Duodenal mucosa (tissue), 2 donors: ENCODE measurements at regions not wholly inside any gene's neighbourhood (a gene's known extent, or its start where the extent isn't known, plus 50 kb on each side); places are given as distances from the start of the nearest gene placed in this dataset.
"Not testable (repeated sequence)": the region's sequence is repeated elsewhere in the genome, so short reads cannot be mapped to it uniquely, and the experiment has no call there.

Source experiments
- H3K27ac ChIP-seq: one replicate; pipeline ENCODE4 v1.7.0; 2013; ENCODE audit warnings: low read depth, low read length
- H3K27me3 ChIP-seq, 2 donors: one replicate each; pipeline ENCODE4 v1.7.0; 2013; ENCODE audit warnings: low read length in 2 of 2, control low read depth in 1 of 2; ENCODE audit not compliant: insufficient read depth in 2 of 2, control insufficient read depth in 1 of 2
- H3K36me3 ChIP-seq, 2 donors: one replicate each; pipeline ENCODE4 v1.7.0; 2013; ENCODE audit warnings: low read length in 2 of 2, control low read depth in 1 of 2; ENCODE audit not compliant: insufficient read depth in 2 of 2, control insufficient read depth in 1 of 2
- H3K4me1 ChIP-seq, 2 donors: one replicate each; pipeline ENCODE4 v1.7.0; 2013; ENCODE audit warnings: low read length in 2 of 2, control low read depth in 1 of 2; ENCODE audit not compliant: insufficient read depth in 2 of 2, control insufficient read depth in 1 of 2
- H3K4me3 ChIP-seq, 2 donors: one replicate each; pipeline ENCODE4 v1.7.0; 2013; ENCODE audit warnings: low read length in 2 of 2, low read depth in 1 of 2
- H3K9ac ChIP-seq, 2 donors: one replicate each; pipeline ENCODE4 v1.7.0; 2013; ENCODE audit warnings: low read length in 2 of 2, low read depth in 1 of 2
- H3K9me3 ChIP-seq, 2 donors: one replicate each; pipeline ENCODE4 v1.7.0; 2013; ENCODE audit warnings: low read length in 2 of 2, control low read depth in 1 of 2; ENCODE audit not compliant: control insufficient read depth in 1 of 2

GRCh38 chr5:152723482-152723881, 318.4 kb upstream of the NMUR2 start:
- Histone ChIP-seq H3K9ac (no peak overlapping the region), H3K4me1 (no peaks in the 10 kb centered on the region), H3K27me3 (no peaks in the 10 kb centered on the region), H3K4me3 (no peak overlapping the region), H3K9me3 (peaks cover 7 to 26% of the 10 kb centered on the region in 2 donors), H3K36me3 (no peaks in the 10 kb centered on the region), H3K27ac (no peak overlapping the region)

GRCh38 chr5:152730176-152730575, 325.1 kb upstream of the NMUR2 start:
- H3K9ac ChIP-seq: no peak overlapping the region
- no peaks in the 10 kb centered on the region for H3K4me1 ChIP-seq
- H3K36me3 ChIP-seq: no peaks in the 10 kb centered on the region
- no peak overlapping the region for H3K27ac ChIP-seq
- no peaks in the 10 kb centered on the region for H3K27me3 ChIP-seq
- no peak overlapping the region for H3K4me3 ChIP-seq
- H3K9me3 ChIP-seq: peaks cover 2 to 8% of the 10 kb centered on the region in 2 donors

GRCh38 chr5:152736906-152737305, 331.8 kb upstream of the NMUR2 start:
- H3K4me1 ChIP-seq: no peaks in the 10 kb centered on the region
- H3K27ac ChIP-seq: no peak overlapping the region
- H3K4me3 ChIP-seq: no peak overlapping the region
- H3K9me3 ChIP-seq: peaks cover 8 to 15% of the 10 kb centered on the region in 2 donors
- H3K27me3 ChIP-seq: no peaks in the 10 kb centered on the region
- no peak overlapping the region for H3K9ac ChIP-seq
- H3K36me3 ChIP-seq: no peaks in the 10 kb centered on the region

GRCh38 chr5:152739916-152740315, 334.8 kb upstream of the NMUR2 start:
- Histone ChIP-seq H3K4me3 (no peak overlapping the region), H3K9ac (no peak overlapping the region), H3K27me3 (no peaks in the 10 kb centered on the region), H3K4me1 (no peaks in the 10 kb centered on the region), H3K27ac (no peak overlapping the region), H3K9me3 (peaks cover 8 to 15% of the 10 kb centered on the region in 2 donors), H3K36me3 (no peaks in the 10 kb centered on the region)

GRCh38 chr5:152741126-152741525, 336.0 kb upstream of the NMUR2 start:
- H3K9ac ChIP-seq, H3K36me3 ChIP-seq: not testable (repeated sequence)

GRCh38 chr5:152787709-152788217, 382.7 kb upstream of the NMUR2 start:
- not testable (repeated sequence) for H3K27me3 ChIP-seq, H3K9me3 ChIP-seq, H3K27ac ChIP-seq

More at GRCh38 chr5:152741126-152741525, 336.0 kb upstream of the NMUR2 start:
- H3K4me1 ChIP-seq, H3K27ac ChIP-seq, H3K4me3 ChIP-seq, H3K27me3 ChIP-seq: not testable (repeated sequence)
- peaks cover 8 to 15% of the 10 kb centered on the region in 2 donors for H3K9me3 ChIP-seq

GRCh38 chr5:152801886-152802285, 396.8 kb upstream of the NMUR2 start:
- no peaks in the 10 kb centered on the region for H3K36me3 ChIP-seq
- no peak overlapping the region for H3K4me3 ChIP-seq
- H3K4me1 ChIP-seq: no peaks in the 10 kb centered on the region
- no peaks in the 10 kb centered on the region for H3K9me3 ChIP-seq
- no peak overlapping the region for H3K27ac ChIP-seq
- no peaks in the 10 kb centered on the region for H3K27me3 ChIP-seq
- H3K9ac ChIP-seq: no peak overlapping the region

More at GRCh38 chr5:152787709-152788217, 382.7 kb upstream of the NMUR2 start:
- not testable (repeated sequence) for H3K4me1 ChIP-seq, H3K9ac ChIP-seq, H3K36me3 ChIP-seq, H3K4me3 ChIP-seq

- Histone ChIP-seq H3K4me3 (no peak overlapping the region), H3K27me3 (no peaks in the 10 kb centered on the region), H3K9ac (no peak overlapping the region), H3K4me1 (no peaks in the 10 kb centered on the region), H3K9me3 (no peaks in the 10 kb centered on the region), H3K36me3 (no peaks in the 10 kb centered on the region), H3K27ac (no peak overlapping the region)
Observed at GRCh38 chr5:152804179-152804578, 399.1 kb upstream of the NMUR2 start.

- Histone ChIP-seq H3K9ac (no peak overlapping the region), H3K4me1 (no peaks in the 10 kb centered on the region)
Observed at GRCh38 chr5:152811988-152812387, 406.9 kb upstream of the NMUR2 start.

GRCh38 chr5:152813526-152813925, 408.4 kb upstream of the NMUR2 start:
- Histone ChIP-seq H3K9ac (no peak overlapping the region), H3K36me3 (no peaks in the 10 kb centered on the region), H3K27me3 (no peaks in the 10 kb centered on the region), H3K9me3 (peaks cover 3 to 4% of the 10 kb centered on the region in 2 donors), H3K27ac (no peak overlapping the region), H3K4me1 (no peaks in the 10 kb centered on the region), H3K4me3 (no peak overlapping the region)

More at GRCh38 chr5:152811988-152812387, 406.9 kb upstream of the NMUR2 start:
- peaks cover 3 to 4% of the 10 kb centered on the region in 2 donors for H3K9me3 ChIP-seq
- H3K27ac ChIP-seq: no peak overlapping the region
- no peaks in the 10 kb centered on the region for H3K36me3 ChIP-seq
- H3K27me3 ChIP-seq: no peaks in the 10 kb centered on the region
- no peak overlapping the region for H3K4me3 ChIP-seq

GRCh38 chr5:152819891-152820290, 414.8 kb upstream of the NMUR2 start:
- Histone ChIP-seq H3K9me3 (no peaks in the 10 kb centered on the region), H3K9ac (no peak overlapping the region), H3K4me3 (no peak overlapping the region), H3K27me3 (no peaks in the 10 kb centered on the region), H3K4me1 (no peaks in the 10 kb centered on the region), H3K36me3 (no peaks in the 10 kb centered on the region), H3K27ac (no peak overlapping the region)
